HG03432 (cell line): ENCODE measurements at regions not wholly inside any gene's neighbourhood (a gene's known extent, or its start where the extent isn't known, plus 50 kb on each side); places are given as distances from the start of the nearest gene placed in this dataset.

ENCODE experiments used
- ATAC-seq: cut with Tn5 transposase; IDR thresholded peaks from one replicate; pipeline ENCODE4 v1.9.1; 2021; ENCODE audit warnings: mild to moderate bottlenecking, moderate library complexity; ENCODE audit not compliant: unreplicated experiment

GRCh38 chr6:24987446-24988115 lies 51.8 kb upstream of the RIPOR2 start:
- no peak for ATAC-seq

- ATAC-seq, result no peak
Measured at GRCh38 chr6:24988562-24988961, 52.8 kb upstream of the RIPOR2 start.

- ATAC-seq, result no peak
Measured at GRCh38 chr6:24990236-24990845, 54.6 kb upstream of the RIPOR2 start.

- ATAC-seq, result no peak
Measured at GRCh38 chr6:24990944-24991809, 55.4 kb upstream of the RIPOR2 start.

- ATAC-seq, result peak; percentile 92
Measured at GRCh38 chr6:24991810-24992467, 56.2 kb upstream of the RIPOR2 start.

GRCh38 chr6:24994812-24995211 lies 59.1 kb upstream of the RIPOR2 start:
- no peak for ATAC-seq

- ATAC-seq, result no peak
Measured at GRCh38 chr6:24995270-24995669, 59.5 kb upstream of the RIPOR2 start.

- ATAC-seq, result no peak
Measured at GRCh38 chr6:24996269-24996836, 60.6 kb upstream of the RIPOR2 start.

- no peak for ATAC-seq
Measured at GRCh38 chr6:24997231-24997630, 61.5 kb upstream of the RIPOR2 start.

- no peak for ATAC-seq
Measured at GRCh38 chr6:24997905-24998304, 62.1 kb upstream of the RIPOR2 start.

GRCh38 chr6:25002326-25003091 lies 66.7 kb upstream of the RIPOR2 start:
- ATAC-seq, result no peak

GRCh38 chr6:25004357-25004756 lies 68.6 kb upstream of the RIPOR2 start:
- no peak for ATAC-seq

GRCh38 chr6:25005010-25005409 lies 69.2 kb upstream of the RIPOR2 start:
- ATAC-seq, result no peak

- no peak for ATAC-seq
Measured at GRCh38 chr6:25006075-25006474, 70.3 kb upstream of the RIPOR2 start.

GRCh38 chr6:25006565-25007001 lies 70.8 kb upstream of the RIPOR2 start:
- peak; percentile 37 for ATAC-seq

- peak; percentile 87 for ATAC-seq
Measured at GRCh38 chr6:25007269-25007699, 71.5 kb upstream of the RIPOR2 start.

- ATAC-seq, result no peak
Measured at GRCh38 chr6:25008707-25009392, 73.1 kb upstream of the RIPOR2 start.

- ATAC-seq, result no peak
Measured at GRCh38 chr6:25009393-25009710, 73.6 kb upstream of the RIPOR2 start.

- no peak for ATAC-seq
Measured at GRCh38 chr6:25010176-25010575, 74.4 kb upstream of the RIPOR2 start.
